ENCODE measurements at regions not wholly inside any gene's neighbourhood (a gene's known extent, or its start where the extent isn't known, plus 50 kb on each side); places are given as distances from the start of the nearest gene placed in this dataset.

- no peak for TF ChIP-seq ZNF564 (CRISPR knock-in tag; IDR thresholded peaks at IDR 0.05)
- no peak for TF ChIP-seq SAP130 (CRISPR knock-in tag; IDR thresholded peaks at IDR 0.05; ENCODE audit: low read depth)
- no peak for TF ChIP-seq RXRB (CRISPR knock-in tag; IDR thresholded peaks at IDR 0.05; ENCODE audit: borderline replicate concordance)
- TF ChIP-seq FOXA3 (CRISPR knock-in tag; IDR thresholded peaks at IDR 0.05), result peak; percentile 24; the same call in 1 of the 2 replicates
- TF ChIP-seq HMG20A (CRISPR knock-in tag; IDR thresholded peaks at IDR 0.05; ENCODE audit: borderline replicate concordance), result peak; percentile 25; the same call in 1 of the 2 replicates
- TF ChIP-seq ZBTB43 (CRISPR knock-in tag; conservative IDR thresholded peaks at IDR 0.05), result 0 out of 2 replicates have a peak, but pooled peaks have one; percentile 31
- peak; percentile 46; the same call in 1 of the 2 replicates for TF ChIP-seq RELA (CRISPR knock-in tag; IDR thresholded peaks at IDR 0.05)
- TF ChIP-seq FOXA1 (IDR thresholded peaks at IDR 0.05), result 0 out of 2 replicates have a peak, but pooled peaks have one; percentile 7
- TF ChIP-seq FOXA1 (CRISPR knock-in tag; IDR thresholded peaks at IDR 0.05), result no peak
- TF ChIP-seq ARID3A (IDR thresholded peaks at IDR 0.05; ENCODE audit: low read depth, low read length), result peak; percentile 32; the same call in 1 of the 2 replicates
- TF ChIP-seq RARA (CRISPR knock-in tag; IDR thresholded peaks at IDR 0.05), result 0 out of 2 replicates have a peak, but pooled peaks have one; percentile 11
- no peak for TF ChIP-seq ZBTB49 (CRISPR knock-in tag; IDR thresholded peaks at IDR 0.05; ENCODE audit: borderline replicate concordance)
- TF ChIP-seq ZNF276 (CRISPR knock-in tag; IDR thresholded peaks at IDR 0.05; ENCODE audit: low read depth), result no peak
Measured at GRCh38 chr4:186904101-186904500, 180.4 kb upstream of the FAT1 start (continued).
